HL-60 (cell line): ENCODE measurements at regions not wholly inside any gene's neighbourhood (a gene's known extent, or its start where the extent isn't known, plus 50 kb on each side); places are given as distances from the start of the nearest gene placed in this dataset.

Source experiments
- DNase-seq, 2 experiments: peaks; one replicate each; pipeline ENCODE4 v3.0.0-alpha.2; 2010 to 2020; ENCODE audit warnings: low read depth in 1 of 2, low spot score in 1 of 2
- H3K27ac ChIP-seq: fragments of 250-450 bp; sonication (Bioruptor Pico); replicated peaks from 2 replicates; pipeline ENCODE4 v1.5.1; 2020; ENCODE audit warnings: mild to moderate bottlenecking, moderate library complexity
- H3K27me3 ChIP-seq: fragments of 250-450 bp; sonication (Bioruptor Pico); 2 replicates; pipeline ENCODE4 v1.5.1; 2021; ENCODE audit warnings: mild to moderate bottlenecking, moderate library complexity; ENCODE audit not compliant: insufficient read depth, poor library complexity, severe bottlenecking
- H3K4me3 ChIP-seq: replicated peaks from 2 replicates; pipeline ENCODE4 v1.5.1; 2011; ENCODE audit warnings: mild to moderate bottlenecking, control low read depth, low read length; ENCODE audit not compliant: insufficient read depth
- GABPA ChIP-seq: IDR thresholded peaks from 2 replicates; pipeline ENCODE4 v1.6.1; 2012; ENCODE audit warnings: low read depth
- POLR2AphosphoS5 ChIP-seq: IDR thresholded peaks from 2 replicates; pipeline ENCODE4 v1.6.1; 2012; ENCODE audit warnings: low read depth
- SPI1 ChIP-seq: IDR thresholded peaks from 2 replicates; pipeline ENCODE4 v1.6.1; 2012; ENCODE audit warnings: low read depth, mild to moderate bottlenecking, borderline replicate concordance
- TF ChIP-seq, protein P1 (sequence below): IDR thresholded peaks from 2 replicates; pipeline ENCODE4 v1.6.1; 2012; ENCODE audit warnings: low read depth; ENCODE audit not compliant: insufficient replicate concordance
- TF ChIP-seq, protein P2 (sequence below): IDR thresholded peaks from one replicate; pipeline ENCODE4 v1.5.1; 2011; ENCODE audit warnings: low read length, control low read depth, inconsistent platforms; ENCODE audit not compliant: insufficient read depth

DNA sequence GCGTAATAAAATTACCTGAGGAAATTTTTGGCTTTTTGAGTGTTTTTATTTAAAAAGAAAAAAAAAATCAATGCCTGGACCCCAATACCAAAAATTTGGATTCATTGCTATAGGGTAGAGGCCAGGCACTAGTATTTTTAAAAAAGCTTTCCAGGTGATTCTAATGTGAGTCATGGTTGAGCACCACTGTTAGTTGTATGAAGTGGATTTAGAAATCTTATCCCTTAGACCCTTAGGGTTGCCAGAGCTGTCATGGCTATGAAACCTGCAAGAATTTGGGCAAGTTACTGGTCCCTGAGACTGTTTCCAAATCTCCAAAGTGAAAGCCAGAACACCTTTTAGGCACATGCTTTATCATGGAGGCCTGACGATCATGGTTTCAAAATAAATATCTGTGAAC, 262.5 kb downstream of the AHR start:
- DNase-seq = no peak
- Histone ChIP-seq H3K4me3 (no peak overlapping the region), H3K27ac (no peak overlapping the region), H3K27me3 (no peaks in the 10 kb centered on the region)
- TF ChIP-seq, protein P1, sequence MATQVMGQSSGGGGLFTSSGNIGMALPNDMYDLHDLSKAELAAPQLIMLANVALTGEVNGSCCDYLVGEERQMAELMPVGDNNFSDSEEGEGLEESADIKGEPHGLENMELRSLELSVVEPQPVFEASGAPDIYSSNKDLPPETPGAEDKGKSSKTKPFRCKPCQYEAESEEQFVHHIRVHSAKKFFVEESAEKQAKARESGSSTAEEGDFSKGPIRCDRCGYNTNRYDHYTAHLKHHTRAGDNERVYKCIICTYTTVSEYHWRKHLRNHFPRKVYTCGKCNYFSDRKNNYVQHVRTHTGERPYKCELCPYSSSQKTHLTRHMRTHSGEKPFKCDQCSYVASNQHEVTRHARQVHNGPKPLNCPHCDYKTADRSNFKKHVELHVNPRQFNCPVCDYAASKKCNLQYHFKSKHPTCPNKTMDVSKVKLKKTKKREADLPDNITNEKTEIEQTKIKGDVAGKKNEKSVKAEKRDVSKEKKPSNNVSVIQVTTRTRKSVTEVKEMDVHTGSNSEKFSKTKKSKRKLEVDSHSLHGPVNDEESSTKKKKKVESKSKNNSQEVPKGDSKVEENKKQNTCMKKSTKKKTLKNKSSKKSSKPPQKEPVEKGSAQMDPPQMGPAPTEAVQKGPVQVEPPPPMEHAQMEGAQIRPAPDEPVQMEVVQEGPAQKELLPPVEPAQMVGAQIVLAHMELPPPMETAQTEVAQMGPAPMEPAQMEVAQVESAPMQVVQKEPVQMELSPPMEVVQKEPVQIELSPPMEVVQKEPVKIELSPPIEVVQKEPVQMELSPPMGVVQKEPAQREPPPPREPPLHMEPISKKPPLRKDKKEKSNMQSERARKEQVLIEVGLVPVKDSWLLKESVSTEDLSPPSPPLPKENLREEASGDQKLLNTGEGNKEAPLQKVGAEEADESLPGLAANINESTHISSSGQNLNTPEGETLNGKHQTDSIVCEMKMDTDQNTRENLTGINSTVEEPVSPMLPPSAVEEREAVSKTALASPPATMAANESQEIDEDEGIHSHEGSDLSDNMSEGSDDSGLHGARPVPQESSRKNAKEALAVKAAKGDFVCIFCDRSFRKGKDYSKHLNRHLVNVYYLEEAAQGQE = no peak
- TF ChIP-seq, protein P2, sequence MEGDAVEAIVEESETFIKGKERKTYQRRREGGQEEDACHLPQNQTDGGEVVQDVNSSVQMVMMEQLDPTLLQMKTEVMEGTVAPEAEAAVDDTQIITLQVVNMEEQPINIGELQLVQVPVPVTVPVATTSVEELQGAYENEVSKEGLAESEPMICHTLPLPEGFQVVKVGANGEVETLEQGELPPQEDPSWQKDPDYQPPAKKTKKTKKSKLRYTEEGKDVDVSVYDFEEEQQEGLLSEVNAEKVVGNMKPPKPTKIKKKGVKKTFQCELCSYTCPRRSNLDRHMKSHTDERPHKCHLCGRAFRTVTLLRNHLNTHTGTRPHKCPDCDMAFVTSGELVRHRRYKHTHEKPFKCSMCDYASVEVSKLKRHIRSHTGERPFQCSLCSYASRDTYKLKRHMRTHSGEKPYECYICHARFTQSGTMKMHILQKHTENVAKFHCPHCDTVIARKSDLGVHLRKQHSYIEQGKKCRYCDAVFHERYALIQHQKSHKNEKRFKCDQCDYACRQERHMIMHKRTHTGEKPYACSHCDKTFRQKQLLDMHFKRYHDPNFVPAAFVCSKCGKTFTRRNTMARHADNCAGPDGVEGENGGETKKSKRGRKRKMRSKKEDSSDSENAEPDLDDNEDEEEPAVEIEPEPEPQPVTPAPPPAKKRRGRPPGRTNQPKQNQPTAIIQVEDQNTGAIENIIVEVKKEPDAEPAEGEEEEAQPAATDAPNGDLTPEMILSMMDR = no peak
- no peak for TF ChIP-seq GABPA
- TF ChIP-seq POLR2AphosphoS5 = no peak
- no peak for TF ChIP-seq SPI1

DNA sequence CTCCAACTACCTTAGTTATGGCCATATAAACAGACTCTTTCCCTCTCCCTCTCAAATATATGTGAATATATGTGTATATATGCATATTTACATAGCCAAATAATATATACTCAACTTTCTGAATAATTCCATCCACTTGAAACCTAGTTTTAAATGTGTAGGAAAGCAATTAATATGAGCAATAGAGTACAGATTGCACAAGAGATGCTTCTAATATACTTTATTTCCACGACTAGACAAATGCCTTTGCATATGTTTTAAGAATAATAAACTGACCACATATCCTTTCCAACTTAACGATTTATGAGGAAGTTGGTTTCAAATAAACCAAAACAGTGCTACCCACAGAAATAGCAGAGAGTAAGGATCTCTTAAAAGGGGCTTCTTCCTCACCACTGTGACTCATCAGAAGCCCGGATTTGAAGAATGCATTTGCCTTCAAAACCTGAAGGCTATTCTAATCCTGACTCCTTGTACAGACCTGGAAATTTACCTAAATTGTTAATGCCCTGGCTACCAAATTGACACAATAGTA, 266.3 kb downstream of the AHR start:
- H3K27ac ChIP-seq = no peak overlapping the region
- TF ChIP-seq, protein P1 = no peak
- TF ChIP-seq SPI1 (peak; percentile 57), POLR2AphosphoS5 (no peak)
- no peaks in the 10 kb centered on the region for H3K27me3 ChIP-seq
- DNase-seq = peak; percentile 35 to 56
- no peak overlapping the region for H3K4me3 ChIP-seq

DNA sequence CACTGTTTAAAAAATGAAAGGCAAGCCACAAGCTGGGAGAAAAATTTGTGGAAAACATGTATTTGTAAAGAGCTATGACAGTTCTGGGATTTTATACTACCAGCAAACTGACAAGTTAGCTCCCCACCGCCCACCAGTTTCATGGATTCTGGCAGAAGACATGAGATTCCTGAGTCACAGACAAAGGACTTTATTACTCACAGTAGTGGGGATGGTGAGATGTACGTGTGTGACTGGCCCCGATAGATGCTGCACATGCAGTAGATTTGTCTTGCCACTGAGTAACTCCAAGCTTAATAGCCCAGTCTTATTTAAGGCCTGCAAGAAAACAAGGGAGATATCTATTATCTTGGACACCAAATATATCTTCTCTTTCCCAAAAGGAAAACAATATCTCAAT, 281.7 kb downstream of the AHR start:
- no peak for DNase-seq

More for the DNA sequence above, 281.7 kb downstream of the AHR start:
- no peaks in the 10 kb centered on the region for H3K27me3 ChIP-seq
- no peak for TF ChIP-seq POLR2AphosphoS5
- no peak for TF ChIP-seq SPI1
- TF ChIP-seq, protein P2 = no peak
- no peak for TF ChIP-seq GABPA
- TF ChIP-seq, protein P1 = no peak
- H3K4me3 ChIP-seq = no peak overlapping the region
- H3K27ac ChIP-seq = no peak overlapping the region
